ENCODE measurements at regions not wholly inside any gene's neighbourhood (a gene's known extent, or its start where the extent isn't known, plus 50 kb on each side); places are given as distances from the start of the nearest gene placed in this dataset.
A peak's percentile ranks its signal among the peaks of the same experiment; 100 is the strongest.

- Histone ChIP-seq H3K4me3 (no peak overlapping the region), H3K27me3 (replicated peaks in 1 of 7) (no peaks in the 10 kb centered on the region), H3K36me3 (no peaks in the 10 kb centered on the region), H3K9me3 (no peaks in the 10 kb centered on the region), H3K27ac (no peak overlapping the region), H3K4me1 (peaks cover 2 to 19% (median 9%) of the 10 kb centered on the region in 6 donors)
- TF ChIP-seq CTCF (IDR thresholded peaks at IDR 0.05 in 8 of 11, conservative IDR thresholded peaks at IDR 0.05 in 3 of 11) = no peak
- no peak for TF ChIP-seq POLR2AphosphoS5 (IDR thresholded peaks at IDR 0.05)
- no peak for TF ChIP-seq POLR2A (IDR thresholded peaks at IDR 0.05)
- DNase-seq = peak; percentile 21
- intact Hi-C loops (cut with DNase I; ENCODE audit: low total_unique reads) = no loop called here
- WGBS, 5 donors = 81 to 93% (median 89%) methylated on average over 32 of the region's 32 CpGs
Measured at GRCh38 chr2:241946306-241947003, 76.9 kb downstream of the RTP5 start.

DNA sequence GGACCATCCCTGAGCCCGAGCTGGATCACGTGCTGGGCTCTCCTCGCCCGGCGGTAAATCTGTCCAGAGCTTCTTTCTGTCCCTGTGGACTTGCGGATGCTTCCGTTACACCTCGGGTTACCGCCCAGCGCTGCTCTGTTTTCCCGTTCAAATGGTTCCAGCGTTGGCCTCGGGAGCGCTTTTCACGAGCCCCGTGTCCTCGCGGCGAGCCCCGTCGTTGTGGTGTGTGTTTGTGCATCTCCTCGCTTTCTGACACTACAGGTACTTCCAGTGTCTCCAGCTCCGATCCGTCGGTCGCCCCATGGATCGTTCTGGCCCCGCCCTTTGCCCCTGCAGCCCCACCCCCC, 77.4 kb downstream of the RTP5 start:
- Histone ChIP-seq H3K36me3 (no peaks in the 10 kb centered on the region), H3K27me3 (replicated peaks in 1 of 7) (no peaks in the 10 kb centered on the region), H3K4me3 (no peak overlapping the region), H3K27ac (no peak overlapping the region), H3K9me3 (no peaks in the 10 kb centered on the region), H3K4me1 (peaks cover 2 to 17% (median 9%) of the 10 kb centered on the region in 6 donors)
- TF ChIP-seq CTCF (IDR thresholded peaks at IDR 0.05 in 8 of 11, conservative IDR thresholded peaks at IDR 0.05 in 3 of 11) = no peak
- no peak for TF ChIP-seq POLR2A (IDR thresholded peaks at IDR 0.05)
- no peak for TF ChIP-seq POLR2AphosphoS5 (IDR thresholded peaks at IDR 0.05)
- 76 to 94% (median 89%) methylated on average over 26 to 28 of the region's 28 CpGs for WGBS, 5 donors
- peak; percentile 69 for DNase-seq
- intact Hi-C loops (cut with DNase I; ENCODE audit: low total_unique reads) = no loop called here

- intact Hi-C loops (cut with DNase I; ENCODE audit: low total_unique reads) = no loop called here
- 81 to 91% (median 88%) methylated on average over 21 of the region's 21 CpGs for WGBS, 5 donors
- DNase-seq = peak; percentile 51
Measured at GRCh38 chr2:241947401-241947800, 77.9 kb downstream of the RTP5 start.

More at GRCh38 chr2:241947401-241947800, 77.9 kb downstream of the RTP5 start:
- H3K27ac ChIP-seq = no peak overlapping the region
- H3K4me3 ChIP-seq = no peak overlapping the region
- H3K36me3 ChIP-seq = no peaks in the 10 kb centered on the region
- H3K4me1 ChIP-seq = peaks cover 2 to 17% (median 9%) of the 10 kb centered on the region in 6 donors
- TF ChIP-seq POLR2AphosphoS5 (IDR thresholded peaks at IDR 0.05) = no peak
- TF ChIP-seq POLR2A (IDR thresholded peaks at IDR 0.05) = no peak
- TF ChIP-seq CTCF (IDR thresholded peaks at IDR 0.05 in 8 of 11, conservative IDR thresholded peaks at IDR 0.05 in 3 of 11) = no peak
- H3K27me3 ChIP-seq (replicated peaks in 1 of 7) = no peaks in the 10 kb centered on the region
- H3K9me3 ChIP-seq = no peaks in the 10 kb centered on the region
